Activated naive CD4-positive, alpha-beta T cell (primary cell): ENCODE measurements at regions not wholly inside any gene's neighbourhood (a gene's known extent, or its start where the extent isn't known, plus 50 kb on each side); places are given as distances from the start of the nearest gene placed in this dataset.
"Not testable (repeated sequence)": the region's sequence is repeated elsewhere in the genome, so short reads cannot be mapped to it uniquely, and the experiment has no call there.

ENCODE experiments used
- DNase-seq, 4 experiments: peaks; one replicate each; lab custom pipeline; 2025; lab: John Stamatoyannopoulos, UW

- DNase-seq = not testable (repeated sequence)
Measured at GRCh38 chr17:27095821-27096220, 198.1 kb upstream of the WSB1 start.

- DNase-seq = not testable (repeated sequence)
Measured at GRCh38 chr17:27099266-27099665, 194.6 kb upstream of the WSB1 start.

GRCh38 chr17:27104605-27105221 lies 189.2 kb upstream of the WSB1 start:
- not testable (repeated sequence) for DNase-seq

- DNase-seq = no peak
Measured at GRCh38 chr17:27105636-27106035, 188.3 kb upstream of the WSB1 start.

DNA sequence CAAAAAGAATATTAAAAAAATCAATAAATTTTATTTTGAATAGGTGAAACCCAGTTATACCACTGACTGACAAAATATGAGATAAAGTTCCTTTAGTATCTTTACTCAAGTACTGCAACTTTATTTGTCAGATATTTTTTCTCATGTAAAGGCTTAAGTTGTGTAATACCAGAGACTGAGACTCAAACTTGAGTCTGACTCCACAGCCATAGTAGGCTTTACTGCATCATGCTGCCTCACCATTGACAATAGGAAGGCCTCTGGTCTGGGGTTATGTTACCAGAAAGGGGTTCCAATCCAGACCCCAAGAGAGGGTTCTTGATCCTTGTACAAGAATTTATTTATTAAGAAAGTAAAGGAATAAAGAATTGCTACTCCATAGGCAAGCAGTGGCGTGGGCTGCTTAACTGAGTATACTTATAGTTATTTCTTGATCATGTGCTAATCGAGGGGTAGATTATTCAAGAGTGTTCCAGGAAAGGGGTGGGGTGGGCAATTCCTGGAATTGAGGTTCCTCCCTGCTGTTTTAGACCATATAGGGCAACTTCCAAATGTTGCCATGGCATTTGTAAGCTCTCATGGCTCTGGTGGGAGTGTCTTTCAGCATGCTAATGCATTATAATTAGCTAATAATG lies 187.4 kb upstream of the WSB1 start:
- DNase-seq = no peak

GRCh38 chr17:27106982-27107360 lies 186.9 kb upstream of the WSB1 start:
- no peak for DNase-seq

GRCh38 chr17:27107386-27108328 lies 186.3 kb upstream of the WSB1 start:
- not testable (repeated sequence) for DNase-seq

DNA sequence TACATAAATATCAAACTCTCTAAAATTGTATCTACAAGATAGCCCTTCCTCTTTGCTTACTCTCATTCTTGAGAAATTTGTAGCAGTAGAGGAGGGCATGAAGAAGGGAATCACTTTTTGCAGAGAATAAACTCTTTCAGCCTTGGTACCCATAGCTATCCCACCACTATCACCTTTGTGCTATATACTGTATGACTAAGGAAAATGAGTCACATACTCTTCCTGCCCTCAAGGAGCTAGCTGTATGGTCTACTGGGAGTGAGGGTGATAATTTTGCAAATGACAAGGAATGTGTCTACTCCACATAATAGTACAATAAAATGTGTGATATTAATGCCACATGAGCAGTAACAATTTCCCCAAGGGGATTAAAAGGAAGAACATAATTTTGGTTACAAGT lies 184.6 kb upstream of the WSB1 start:
- DNase-seq = no peak

DNA sequence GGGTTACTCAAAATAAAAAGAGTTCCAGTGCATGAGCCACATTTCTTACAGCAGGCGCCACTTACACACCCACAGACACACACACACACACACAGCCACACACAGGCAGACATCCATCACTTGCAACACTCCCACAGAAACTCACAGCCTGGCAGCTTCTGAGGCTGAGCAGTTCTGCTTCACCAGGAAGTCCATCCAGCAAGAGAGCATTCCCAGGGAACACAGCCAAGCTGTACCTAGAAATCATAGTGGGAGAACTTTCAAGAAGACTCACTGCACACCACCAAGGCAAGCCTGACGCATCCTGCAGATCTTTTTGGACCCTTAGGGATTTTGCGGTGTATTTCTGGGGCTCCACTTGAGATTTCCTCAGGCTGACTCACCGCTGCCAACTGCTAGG lies 140.9 kb upstream of the WSB1 start:
- no peak for DNase-seq

GRCh38 chr17:27155866-27156265 lies 138.0 kb upstream of the WSB1 start:
- no peak for DNase-seq

DNA sequence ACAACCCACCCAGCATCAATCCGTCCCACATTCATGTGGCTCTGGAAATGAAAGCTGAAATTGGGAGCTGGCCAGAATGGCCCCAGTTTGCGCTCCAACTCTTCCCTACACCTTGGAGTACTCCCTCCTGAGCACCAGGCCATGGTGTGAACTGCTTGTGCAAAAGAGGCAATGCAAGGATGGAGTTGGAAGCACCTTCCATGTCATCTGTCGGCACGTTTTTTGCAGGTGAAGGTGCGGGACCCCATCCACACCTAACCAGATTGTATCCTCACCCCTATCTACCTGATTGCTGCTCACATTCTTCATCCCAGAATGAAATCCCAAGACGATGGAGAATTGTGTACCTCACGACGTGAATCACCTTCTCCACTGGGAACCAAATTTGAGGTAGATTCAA lies 136.6 kb upstream of the WSB1 start:
- DNase-seq = no peak

- DNase-seq = no peak
Measured at GRCh38 chr17:27157898-27158297, 136.0 kb upstream of the WSB1 start.

GRCh38 chr17:27158382-27158781 lies 135.5 kb upstream of the WSB1 start:
- DNase-seq = no peak

- no peak for DNase-seq
Measured at GRCh38 chr17:27180322-27180721, 113.6 kb upstream of the WSB1 start.

DNA sequence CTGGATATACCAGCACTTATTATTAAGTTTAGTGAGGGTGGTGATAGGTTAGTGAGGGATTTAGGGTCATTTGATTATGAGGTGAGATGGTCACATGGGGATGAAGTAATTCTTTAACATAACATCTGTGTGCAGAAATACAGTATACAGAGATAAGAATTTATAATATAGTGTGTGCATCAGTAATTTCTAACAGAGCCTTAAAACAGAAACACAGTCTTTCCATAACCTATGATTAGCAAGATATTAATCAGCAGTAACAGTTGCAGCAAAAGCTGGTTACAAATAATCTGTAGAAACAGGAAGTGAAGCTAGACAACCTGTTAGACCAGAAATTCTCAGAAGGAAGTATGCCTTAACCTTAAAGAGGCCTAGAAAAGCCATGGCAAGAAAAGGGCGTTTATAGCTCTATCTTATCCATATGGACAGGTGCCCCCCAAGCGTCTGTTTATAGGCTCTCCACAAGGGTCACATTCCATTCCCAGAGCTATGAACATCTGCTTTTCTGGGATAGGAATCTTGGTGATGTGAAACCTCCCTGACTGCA lies 112.5 kb upstream of the WSB1 start:
- DNase-seq = not testable (repeated sequence)

GRCh38 chr17:27181935-27182334 lies 112.0 kb upstream of the WSB1 start:
- DNase-seq = no peak

- not testable (repeated sequence) for DNase-seq
Measured at GRCh38 chr17:27197505-27197904, 96.4 kb upstream of the WSB1 start.

GRCh38 chr17:27199948-27200347 lies 94.0 kb upstream of the WSB1 start:
- DNase-seq = no peak

DNA sequence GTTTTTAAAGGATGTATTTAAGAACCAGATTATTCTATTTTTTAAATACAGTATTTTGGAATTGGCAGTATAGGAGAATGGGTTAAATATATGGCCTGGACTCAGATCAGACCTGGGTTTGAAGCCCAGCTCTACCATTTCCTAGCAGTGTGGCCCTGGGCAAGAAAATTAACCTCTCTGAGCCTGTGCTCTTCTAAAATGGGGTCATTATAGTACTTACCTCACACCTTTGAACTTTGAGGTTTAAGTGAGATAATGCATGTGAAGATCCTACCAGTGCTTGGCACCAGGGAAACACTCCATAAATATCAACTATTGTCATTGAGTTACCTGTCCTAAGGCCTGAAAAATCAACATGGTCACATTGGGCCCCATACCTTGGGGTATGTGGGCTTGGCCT lies 93.4 kb upstream of the WSB1 start:
- no peak for DNase-seq

GRCh38 chr17:27203241-27203640 lies 90.7 kb upstream of the WSB1 start:
- no peak for DNase-seq

DNA sequence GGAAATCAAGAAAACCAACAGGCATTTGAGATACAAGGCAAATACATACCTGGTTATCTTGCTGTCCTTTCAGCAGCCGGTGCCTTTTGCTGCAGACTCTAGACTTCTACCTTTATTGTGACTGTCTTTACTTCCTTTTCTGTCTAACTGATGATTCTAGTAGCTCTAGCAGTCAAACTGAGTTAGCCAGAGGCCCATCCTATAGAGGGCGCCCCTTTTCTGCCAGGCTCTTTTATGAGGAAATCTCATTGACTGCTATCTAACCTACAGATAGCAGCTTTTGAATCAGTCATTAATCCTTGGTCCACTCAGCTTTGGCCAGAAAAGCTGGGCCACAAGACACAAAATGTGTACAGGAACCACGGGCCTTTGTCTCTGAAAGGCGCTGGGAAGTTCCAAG lies 87.5 kb upstream of the WSB1 start:
- no peak for DNase-seq

DNA sequence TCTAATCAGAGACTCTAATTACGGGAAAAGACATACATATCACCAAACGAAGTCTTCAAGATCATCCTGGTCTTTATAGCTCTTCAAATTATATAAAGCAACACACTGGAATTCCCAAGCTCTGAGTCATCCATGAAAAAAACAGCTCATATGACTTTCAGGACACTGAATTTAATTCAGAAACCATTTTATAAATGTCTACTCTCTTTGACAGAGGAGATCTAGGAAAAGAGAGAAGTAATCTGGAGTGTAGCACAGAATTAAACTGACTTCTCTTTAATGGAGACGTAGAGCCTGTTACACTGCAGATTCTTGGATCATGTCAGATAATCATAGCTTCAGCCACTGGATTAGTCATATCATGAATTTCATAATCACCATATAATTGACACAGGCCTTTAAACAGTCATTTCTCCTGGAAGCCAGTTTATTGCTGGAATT lies 86.8 kb upstream of the WSB1 start:
- DNase-seq = no peak

DNA sequence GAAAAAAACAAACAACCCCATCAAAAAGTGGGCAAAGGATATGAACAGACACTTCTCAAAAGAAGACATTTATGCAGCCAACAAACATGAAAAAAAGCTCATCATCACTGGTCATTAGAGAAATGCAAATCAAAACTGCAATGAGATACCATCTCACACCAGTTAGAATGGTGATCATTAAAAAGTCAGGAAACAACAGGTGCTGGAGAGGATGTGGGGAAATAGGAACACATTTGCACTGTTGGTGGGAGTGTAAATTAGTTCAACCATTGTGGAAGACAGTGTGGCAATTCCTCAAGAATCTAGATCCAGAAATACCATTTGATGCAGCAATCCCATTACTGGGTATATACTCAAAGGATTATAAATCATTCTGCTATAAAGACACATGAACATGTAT lies 85.5 kb upstream of the WSB1 start:
- DNase-seq = not testable (repeated sequence)
